ENCODE measurements at regions not wholly inside any gene's neighbourhood (a gene's known extent, or its start where the extent isn't known, plus 50 kb on each side); places are given as distances from the start of the nearest gene placed in this dataset.
"Not testable (repeated sequence)": the region's sequence is repeated elsewhere in the genome, so short reads cannot be mapped to it uniquely, and the experiment has no call there.

DNA sequence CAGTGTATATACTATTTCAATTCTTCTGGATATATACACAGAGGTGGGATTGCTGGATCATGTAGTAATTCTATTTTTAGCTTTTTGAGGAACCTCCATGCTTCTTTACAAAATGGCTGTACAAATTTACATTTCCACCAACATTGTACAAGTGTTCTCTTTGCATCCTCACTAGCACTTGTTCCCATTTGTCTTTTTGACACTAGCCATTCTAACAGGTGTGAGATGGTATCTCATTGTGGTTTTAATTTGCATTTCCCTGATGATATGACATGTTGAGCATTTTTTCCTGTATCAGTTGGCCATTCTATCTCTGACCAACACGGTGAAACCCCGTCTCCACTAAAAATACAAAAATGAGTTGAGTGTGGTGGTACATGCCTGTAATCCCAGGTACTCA, 68.1 kb upstream of the PMEPA1 start:
- intact Hi-C loops (cut with micrococcal nuclease): no loop called here
- peaks cover 5% of the 10 kb centered on the region for H3K27me3 Mint-ChIP-seq

DNA sequence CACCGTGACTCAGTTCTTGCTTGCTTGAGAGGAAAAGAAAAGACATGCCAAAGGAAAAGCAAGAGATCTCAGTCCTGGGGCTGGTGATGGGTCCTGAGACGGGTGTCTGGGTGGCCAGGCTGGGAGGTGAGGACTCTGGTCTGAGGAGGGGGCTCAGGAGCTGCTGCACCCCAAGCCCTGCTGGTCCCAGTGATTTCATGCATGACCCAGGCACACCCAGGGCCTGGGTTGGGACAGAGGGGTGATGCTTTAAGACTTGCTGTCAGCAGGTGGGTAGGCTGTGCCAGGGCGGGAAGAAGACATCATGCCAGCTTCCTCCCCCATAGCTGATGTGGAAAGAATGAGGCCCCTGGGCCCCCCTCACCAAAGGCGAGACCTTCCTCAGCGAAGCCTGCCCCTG, 65.1 kb upstream of the PMEPA1 start:
- H3K27ac Mint-ChIP-seq: no peak overlapping the region
- H3K27me3 Mint-ChIP-seq: peaks cover 5% of the 10 kb centered on the region
- no peaks in the 10 kb centered on the region for H3K9me3 Mint-ChIP-seq

More for the DNA sequence above, 68.1 kb upstream of the PMEPA1 start:
- H3K27ac Mint-ChIP-seq: no peak overlapping the region
- H3K4me1 Mint-ChIP-seq (ENCODE audit: low read depth): no peaks in the 10 kb centered on the region
- no peaks in the 10 kb centered on the region for H3K36me3 Mint-ChIP-seq (ENCODE audit: low read depth)
- no peak overlapping the region for H3K4me3 Mint-ChIP-seq
- no peaks in the 10 kb centered on the region for H3K9me3 Mint-ChIP-seq

GRCh38 chr20:57774111-57774880, 64.5 kb upstream of the PMEPA1 start:
- peaks cover 4% of the 10 kb centered on the region for H3K27me3 Mint-ChIP-seq
- no peak overlapping the region for H3K4me3 Mint-ChIP-seq
- H3K27ac Mint-ChIP-seq: no peak overlapping the region
- H3K36me3 Mint-ChIP-seq (ENCODE audit: low read depth): no peaks in the 10 kb centered on the region
- H3K4me1 Mint-ChIP-seq (ENCODE audit: low read depth): no peaks in the 10 kb centered on the region
- no peaks in the 10 kb centered on the region for H3K9me3 Mint-ChIP-seq
- intact Hi-C loops (cut with micrococcal nuclease): no loop called here

More for the DNA sequence above, 65.1 kb upstream of the PMEPA1 start:
- Mint-ChIP-seq H3K4me1 (ENCODE audit: low read depth) (no peaks in the 10 kb centered on the region), H3K36me3 (ENCODE audit: low read depth) (no peaks in the 10 kb centered on the region), H3K4me3 (no peak overlapping the region)
- intact Hi-C loops (cut with micrococcal nuclease): no loop called here

DNA sequence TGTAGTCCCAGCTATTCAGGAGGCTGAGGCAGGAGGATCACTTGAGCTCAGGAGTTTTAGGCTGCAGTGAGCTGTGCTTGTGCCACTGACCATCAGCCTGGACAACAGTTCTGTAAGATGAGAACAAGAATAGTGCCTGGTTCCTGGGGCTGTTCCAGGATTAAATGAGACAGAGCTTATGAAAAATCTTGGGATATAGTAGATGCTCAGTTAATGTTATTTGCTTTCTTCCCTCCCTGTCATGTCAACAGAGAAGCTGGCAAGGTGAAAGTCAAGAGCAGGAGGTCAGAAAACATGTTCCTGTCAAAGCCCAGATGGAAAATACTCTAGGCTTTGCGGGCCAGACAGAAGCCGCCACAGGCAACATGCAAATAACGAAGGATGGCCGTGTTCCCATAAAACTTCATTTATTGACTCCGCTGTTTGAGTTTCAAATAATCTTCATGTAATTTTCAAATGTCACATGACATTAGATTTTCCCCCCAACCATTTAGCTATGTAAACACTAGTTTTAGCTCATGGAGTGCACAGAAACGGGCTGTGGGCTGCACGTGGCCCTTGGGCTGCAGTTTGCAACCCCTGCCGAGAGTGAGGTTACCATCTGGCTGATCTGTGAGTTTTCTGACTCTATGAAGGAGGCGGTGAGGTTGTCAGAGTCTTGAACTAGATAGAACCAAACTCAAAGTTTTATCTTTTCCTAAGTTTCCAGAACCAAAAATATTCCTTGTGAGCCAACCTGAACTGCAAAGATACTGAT, 63.4 kb upstream of the PMEPA1 start:
- intact Hi-C loops (cut with micrococcal nuclease): no loop called here
- H3K27me3 Mint-ChIP-seq: peaks cover 4% of the 10 kb centered on the region
- no peaks in the 10 kb centered on the region for H3K36me3 Mint-ChIP-seq (ENCODE audit: low read depth)
- no peaks in the 10 kb centered on the region for H3K9me3 Mint-ChIP-seq
- no peaks in the 10 kb centered on the region for H3K4me1 Mint-ChIP-seq (ENCODE audit: low read depth)
- no peak overlapping the region for H3K4me3 Mint-ChIP-seq
- no peak overlapping the region for H3K27ac Mint-ChIP-seq

- Mint-ChIP-seq H3K4me3 (no peak overlapping the region), H3K27me3 (peaks cover 4% of the 10 kb centered on the region), H3K27ac (no peak overlapping the region), H3K9me3 (no peaks in the 10 kb centered on the region), H3K4me1 (ENCODE audit: low read depth) (no peaks in the 10 kb centered on the region), H3K36me3 (ENCODE audit: low read depth) (no peaks in the 10 kb centered on the region)
- intact Hi-C loops (cut with micrococcal nuclease): no loop called here
These were observed 62.6 kb upstream of the PMEPA1 start for GRCh38 chr20:57772349-57772964.

- Mint-ChIP-seq H3K4me1 (ENCODE audit: low read depth) (no peaks in the 10 kb centered on the region), H3K36me3 (ENCODE audit: low read depth) (no peaks in the 10 kb centered on the region), H3K27ac (no peak overlapping the region), H3K4me3 (no peak overlapping the region), H3K9me3 (no peaks in the 10 kb centered on the region), H3K27me3 (peaks cover 4% of the 10 kb centered on the region)
- intact Hi-C loops (cut with micrococcal nuclease): no loop called here
These were observed 61.3 kb upstream of the PMEPA1 start for GRCh38 chr20:57770852-57771720.

GRCh38 chr20:57770401-57770800, 60.6 kb upstream of the PMEPA1 start:
- H3K9me3 Mint-ChIP-seq; H3K4me3 Mint-ChIP-seq; intact Hi-C loops (cut with micrococcal nuclease); H3K27ac Mint-ChIP-seq; H3K27me3 Mint-ChIP-seq; H3K36me3 Mint-ChIP-seq (ENCODE audit: low read depth); H3K4me1 Mint-ChIP-seq (ENCODE audit: low read depth): not testable (repeated sequence)

- no peak overlapping the region for H3K27ac Mint-ChIP-seq
- intact Hi-C loops (cut with micrococcal nuclease): no loop called here
- H3K9me3 Mint-ChIP-seq: no peaks in the 10 kb centered on the region
- no peaks in the 10 kb centered on the region for H3K36me3 Mint-ChIP-seq (ENCODE audit: low read depth)
- no peaks in the 10 kb centered on the region for H3K4me1 Mint-ChIP-seq (ENCODE audit: low read depth)
- H3K4me3 Mint-ChIP-seq: no peak overlapping the region
- peaks cover 1% of the 10 kb centered on the region for H3K27me3 Mint-ChIP-seq
These were observed 59.9 kb upstream of the PMEPA1 start for GRCh38 chr20:57769756-57770155.

DNA sequence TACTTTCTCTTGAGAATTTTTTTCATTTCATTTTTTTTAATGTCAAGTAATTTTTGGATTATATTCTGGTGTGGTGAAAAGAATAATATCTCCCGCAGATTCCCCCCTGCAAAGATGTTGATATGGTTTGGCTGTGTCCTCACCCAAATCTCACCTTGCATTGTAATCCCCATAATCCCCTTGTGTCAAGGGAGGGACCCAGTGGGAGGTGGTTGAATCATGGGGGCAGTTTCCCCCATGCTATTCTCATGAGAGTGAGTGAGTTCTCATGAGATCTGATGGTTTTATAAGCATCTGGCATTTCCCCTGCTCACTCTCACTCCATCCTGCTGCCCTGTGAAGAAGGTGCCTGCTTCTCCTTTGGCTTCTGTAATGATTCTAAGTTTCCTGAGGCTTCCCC, 58.7 kb upstream of the PMEPA1 start:
- no peaks in the 10 kb centered on the region for H3K9me3 Mint-ChIP-seq
- H3K4me1 Mint-ChIP-seq (ENCODE audit: low read depth): no peaks in the 10 kb centered on the region
- intact Hi-C loops (cut with micrococcal nuclease): no loop called here
- no peaks in the 10 kb centered on the region for H3K27me3 Mint-ChIP-seq
- H3K4me3 Mint-ChIP-seq: no peak overlapping the region
- no peak overlapping the region for H3K27ac Mint-ChIP-seq
- no peaks in the 10 kb centered on the region for H3K36me3 Mint-ChIP-seq (ENCODE audit: low read depth)

GRCh38 chr20:57767441-57767840, 57.6 kb upstream of the PMEPA1 start:
- Mint-ChIP-seq H3K27me3 (peaks cover 1% of the 10 kb centered on the region), H3K27ac (no peak overlapping the region), H3K36me3 (ENCODE audit: low read depth) (no peaks in the 10 kb centered on the region), H3K4me3 (no peak overlapping the region), H3K4me1 (ENCODE audit: low read depth) (no peaks in the 10 kb centered on the region), H3K9me3 (no peaks in the 10 kb centered on the region)
- intact Hi-C loops (cut with micrococcal nuclease): no loop called here

- H3K4me3 Mint-ChIP-seq: no peak overlapping the region
These were observed 53.4 kb upstream of the PMEPA1 start for GRCh38 chr20:57763235-57763595.

DNA sequence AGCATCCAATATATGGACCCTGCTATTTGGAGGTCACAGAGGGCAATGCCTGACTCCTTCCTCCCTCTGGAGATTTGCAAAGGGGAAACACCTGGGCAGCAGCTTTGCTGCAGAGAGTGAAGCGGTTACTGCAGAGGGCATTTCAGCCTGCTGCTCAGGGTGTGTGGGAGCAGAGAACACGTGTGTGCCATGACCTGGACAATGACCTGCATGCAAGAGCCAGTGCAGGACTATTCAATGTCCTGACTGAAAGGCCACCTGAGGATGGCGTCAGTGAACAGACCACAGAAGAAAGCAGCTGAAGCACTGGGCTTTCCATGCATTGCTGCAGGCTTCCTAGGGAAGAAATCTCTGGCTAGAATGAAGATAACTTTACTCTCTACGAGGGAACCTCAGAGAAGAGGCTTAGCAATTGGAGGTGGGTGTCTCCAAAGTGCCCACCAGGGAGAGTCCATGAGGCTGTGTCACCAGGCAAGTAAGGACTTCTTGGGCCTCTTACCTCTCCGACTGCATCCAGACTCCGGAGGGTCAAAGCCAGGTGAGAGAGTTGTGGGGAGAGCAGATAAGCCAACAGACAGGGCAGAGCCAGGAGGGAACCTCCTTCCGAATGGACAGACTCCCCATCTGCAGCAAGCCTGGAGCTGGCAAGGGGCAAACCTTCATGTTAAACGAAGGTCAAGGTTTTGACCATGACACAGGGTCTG, 52.9 kb upstream of the PMEPA1 start:
- Mint-ChIP-seq H3K4me1 (ENCODE audit: low read depth) (no peaks in the 10 kb centered on the region), H3K9me3 (no peaks in the 10 kb centered on the region), H3K27ac (no peak overlapping the region), H3K4me3 (no peak overlapping the region), H3K27me3 (peaks cover 1% of the 10 kb centered on the region), H3K36me3 (ENCODE audit: low read depth) (no peaks in the 10 kb centered on the region)
- intact Hi-C loops (cut with micrococcal nuclease): no loop called here

More at GRCh38 chr20:57763235-57763595, 53.4 kb upstream of the PMEPA1 start:
- Mint-ChIP-seq H3K9me3 (no peaks in the 10 kb centered on the region), H3K27ac (no peak overlapping the region), H3K4me1 (ENCODE audit: low read depth) (no peaks in the 10 kb centered on the region), H3K27me3 (peaks cover 1% of the 10 kb centered on the region), H3K36me3 (ENCODE audit: low read depth) (no peaks in the 10 kb centered on the region)
- intact Hi-C loops (cut with micrococcal nuclease): no loop called here

- Mint-ChIP-seq H3K27ac (no peak overlapping the region), H3K4me1 (ENCODE audit: low read depth) (no peaks in the 10 kb centered on the region), H3K4me3 (no peak overlapping the region), H3K9me3 (no peaks in the 10 kb centered on the region), H3K27me3 (peaks cover 1% of the 10 kb centered on the region), H3K36me3 (ENCODE audit: low read depth) (no peaks in the 10 kb centered on the region)
- intact Hi-C loops (cut with micrococcal nuclease): no loop called here
These were observed 51.6 kb upstream of the PMEPA1 start for GRCh38 chr20:57761413-57761734.

Data from dendritic cell treated with granulocyte-macrophage colony-stimulating factor and Interleukin-4, amounts not matched to agents 40 ng/mL and 50 ng/mL, for 4 days (primary cell).